Endothelial cell (in vitro differentiated cells): ENCODE measurements at regions not wholly inside any gene's neighbourhood (a gene's known extent, or its start where the extent isn't known, plus 50 kb on each side); places are given as distances from the start of the nearest gene placed in this dataset.

Experiments used
- DNase-seq: peaks from one replicate; pipeline ENCODE4 v3.0.0; 2021; ENCODE audit warnings: low spot score
- H3K27ac Mint-ChIP-seq: one replicate; pipeline ENCODE4 v1.8.0; 2021; ENCODE audit warnings: mixed read lengths, inconsistent platforms; ENCODE audit not compliant: unreplicated experiment
- H3K27me3 Mint-ChIP-seq: one replicate; pipeline ENCODE4 v1.8.0; 2021; ENCODE audit warnings: mild to moderate bottlenecking, moderate library complexity, mixed read lengths, inconsistent platforms; ENCODE audit not compliant: unreplicated experiment
- H3K36me3 Mint-ChIP-seq: one replicate; pipeline ENCODE4 v1.8.0; 2021; ENCODE audit warnings: mild to moderate bottlenecking, low read depth, mixed read lengths, inconsistent platforms; ENCODE audit not compliant: unreplicated experiment
- H3K4me1 Mint-ChIP-seq: one replicate; pipeline ENCODE4 v1.8.0; 2021; ENCODE audit warnings: mild to moderate bottlenecking, mixed read lengths, inconsistent platforms; ENCODE audit not compliant: unreplicated experiment
- H3K4me3 Mint-ChIP-seq: one replicate; pipeline ENCODE4 v1.8.0; 2021; ENCODE audit warnings: mild to moderate bottlenecking, mixed read lengths, inconsistent platforms; ENCODE audit not compliant: unreplicated experiment
- H3K9me3 Mint-ChIP-seq: one replicate; pipeline ENCODE4 v1.8.0; 2021; ENCODE audit warnings: mixed read lengths, inconsistent platforms; ENCODE audit not compliant: unreplicated experiment
- CTCF ChIP-seq: fragments of 200-600 bp; sonication (generic); IDR thresholded peaks from one replicate; pipeline ENCODE4 v1.5.0; 2021; ENCODE audit warnings: antibody characterized with exemption; ENCODE audit not compliant: unreplicated experiment

GRCh38 chr18:24530630-24531111, 70.2 kb downstream of the HRH4 start:
- H3K36me3 Mint-ChIP-seq, result no peaks in the 10 kb centered on the region
- H3K27me3 Mint-ChIP-seq, result no peaks in the 10 kb centered on the region
- no peak overlapping the region for H3K27ac Mint-ChIP-seq
- TF ChIP-seq CTCF, result no peak
- H3K4me3 Mint-ChIP-seq, result no peak overlapping the region
- DNase-seq, result no peak
- no peaks in the 10 kb centered on the region for H3K9me3 Mint-ChIP-seq
- H3K4me1 Mint-ChIP-seq, result peaks cover 2% of the 10 kb centered on the region

GRCh38 chr18:24534271-24534670, 73.8 kb downstream of the HRH4 start:
- Mint-ChIP-seq H3K36me3 (no peaks in the 10 kb centered on the region), H3K4me1 (no peaks in the 10 kb centered on the region), H3K9me3 (no peaks in the 10 kb centered on the region)

GRCh38 chr18:24534737-24535136, 74.3 kb downstream of the HRH4 start:
- Mint-ChIP-seq H3K36me3 (no peaks in the 10 kb centered on the region), H3K4me1 (no peaks in the 10 kb centered on the region), H3K4me3 (no peak overlapping the region), H3K27me3 (no peaks in the 10 kb centered on the region), H3K27ac (no peak overlapping the region), H3K9me3 (no peaks in the 10 kb centered on the region)
- no peak for DNase-seq
- TF ChIP-seq CTCF, result no peak

More at GRCh38 chr18:24534271-24534670, 73.8 kb downstream of the HRH4 start:
- Mint-ChIP-seq H3K27me3 (no peaks in the 10 kb centered on the region), H3K27ac (no peak overlapping the region), H3K4me3 (no peak overlapping the region)
- no peak for DNase-seq
- no peak for TF ChIP-seq CTCF

GRCh38 chr18:24535527-24536295, 75.3 kb downstream of the HRH4 start:
- H3K4me1 Mint-ChIP-seq, result no peaks in the 10 kb centered on the region
- TF ChIP-seq CTCF, result no peak
- no peak for DNase-seq
- H3K27ac Mint-ChIP-seq, result no peak overlapping the region
- H3K4me3 Mint-ChIP-seq, result no peak overlapping the region
- H3K36me3 Mint-ChIP-seq, result no peaks in the 10 kb centered on the region
- H3K27me3 Mint-ChIP-seq, result no peaks in the 10 kb centered on the region
- no peaks in the 10 kb centered on the region for H3K9me3 Mint-ChIP-seq

GRCh38 chr18:24536326-24536725, 75.9 kb downstream of the HRH4 start:
- no peak for DNase-seq
- no peak overlapping the region for H3K4me3 Mint-ChIP-seq
- H3K36me3 Mint-ChIP-seq, result no peaks in the 10 kb centered on the region
- no peak for TF ChIP-seq CTCF
- no peak overlapping the region for H3K27ac Mint-ChIP-seq
- H3K9me3 Mint-ChIP-seq, result no peaks in the 10 kb centered on the region
- H3K27me3 Mint-ChIP-seq, result no peaks in the 10 kb centered on the region
- no peaks in the 10 kb centered on the region for H3K4me1 Mint-ChIP-seq
